HG03103 (cell line): ENCODE measurements at regions not wholly inside any gene's neighbourhood (a gene's known extent, or its start where the extent isn't known, plus 50 kb on each side); places are given as distances from the start of the nearest gene placed in this dataset.

ENCODE experiments used
- ATAC-seq: cut with Tn5 transposase; IDR thresholded peaks from one replicate; pipeline ENCODE4 v1.9.1; 2021; ENCODE audit warnings: low read depth; ENCODE audit not compliant: unreplicated experiment

- peak; percentile 75 for ATAC-seq
These were observed 73.8 kb downstream of the SYNE3 start for GRCh38 chr14:95442633-95443021.

GRCh38 chr14:95442016-95442632 lies 74.3 kb downstream of the SYNE3 start:
- ATAC-seq: no peak

GRCh38 chr14:95440951-95441350 lies 75.5 kb downstream of the SYNE3 start:
- ATAC-seq: no peak

- ATAC-seq: no peak
These were observed 76.0 kb downstream of the SYNE3 start for GRCh38 chr14:95440496-95440895.

GRCh38 chr14:95439881-95440280 lies 76.6 kb downstream of the SYNE3 start:
- no peak for ATAC-seq

GRCh38 chr14:95437715-95438114 lies 78.7 kb downstream of the SYNE3 start:
- no peak for ATAC-seq

- no peak for ATAC-seq
These were observed 80.1 kb downstream of the SYNE3 start for GRCh38 chr14:95436354-95436753.

GRCh38 chr14:95434121-95434520 lies 82.3 kb downstream of the SYNE3 start:
- no peak for ATAC-seq

GRCh38 chr14:95433094-95433478 lies 83.4 kb downstream of the SYNE3 start:
- ATAC-seq: no peak

- no peak for ATAC-seq
These were observed 84.0 kb downstream of the SYNE3 start for GRCh38 chr14:95432144-95433093.

GRCh38 chr14:95431199-95432143 lies 85.0 kb downstream of the SYNE3 start:
- ATAC-seq: no peak

GRCh38 chr14:95428557-95428956 lies 87.9 kb downstream of the SYNE3 start:
- no peak for ATAC-seq

- ATAC-seq: no peak
These were observed 90.4 kb downstream of the SYNE3 start for GRCh38 chr14:95426116-95426475.

GRCh38 chr14:95425369-95426115 lies 90.9 kb downstream of the SYNE3 start:
- no peak for ATAC-seq

GRCh38 chr14:95424529-95424928 lies 91.9 kb downstream of the SYNE3 start:
- no peak for ATAC-seq

- ATAC-seq: no peak
These were observed 94.7 kb downstream of the SYNE3 start for GRCh38 chr14:95421741-95422140.

- ATAC-seq: no peak
These were observed 96.4 kb downstream of the SYNE3 start for GRCh38 chr14:95420060-95420459.

GRCh38 chr14:95419569-95419968 lies 96.9 kb downstream of the SYNE3 start:
- no peak for ATAC-seq

- no peak for ATAC-seq
These were observed 97.6 kb downstream of the SYNE3 start for GRCh38 chr14:95418858-95419257.

- no peak for ATAC-seq
These were observed 97.8 kb upstream of the CLMN start for GRCh38 chr14:95417492-95417891.
